GM19397 (cell line): ENCODE measurements at regions not wholly inside any gene's neighbourhood (a gene's known extent, or its start where the extent isn't known, plus 50 kb on each side); places are given as distances from the start of the nearest gene placed in this dataset.

Source experiments
- ATAC-seq: cut with Tn5 transposase; IDR thresholded peaks from one replicate; pipeline ENCODE4 v1.9.1; 2021; ENCODE audit warnings: mild to moderate bottlenecking, moderate library complexity; ENCODE audit not compliant: unreplicated experiment

GRCh38 chr10:78504181-78504580 lies 470.5 kb downstream of the RPS24 start:
- ATAC-seq, result no peak

- ATAC-seq, result no peak
Measured at GRCh38 chr10:78505657-78506056, 472.0 kb downstream of the RPS24 start.

GRCh38 chr10:78506614-78507013 lies 473.0 kb downstream of the RPS24 start:
- ATAC-seq, result no peak

GRCh38 chr10:78507510-78508160 lies 474.0 kb downstream of the RPS24 start:
- ATAC-seq, result no peak

GRCh38 chr10:78508955-78509748 lies 475.5 kb downstream of the RPS24 start:
- no peak for ATAC-seq

- no peak for ATAC-seq
Measured at GRCh38 chr10:78510566-78511323, 477.1 kb downstream of the RPS24 start.

GRCh38 chr10:78511324-78512204 lies 477.9 kb downstream of the RPS24 start:
- ATAC-seq, result no peak

GRCh38 chr10:78512205-78512550 lies 478.5 kb downstream of the RPS24 start:
- no peak for ATAC-seq

GRCh38 chr10:78513330-78513729 lies 479.7 kb downstream of the RPS24 start:
- ATAC-seq, result no peak

- ATAC-seq, result no peak
Measured at GRCh38 chr10:78513986-78514385, 480.3 kb downstream of the RPS24 start.

- ATAC-seq, result no peak
Measured at GRCh38 chr10:78514459-78514858, 480.8 kb downstream of the RPS24 start.

GRCh38 chr10:78515038-78515872 lies 481.6 kb downstream of the RPS24 start:
- no peak for ATAC-seq

GRCh38 chr10:78515873-78516153 lies 482.1 kb downstream of the RPS24 start:
- ATAC-seq, result no peak

- no peak for ATAC-seq
Measured at GRCh38 chr10:78516236-78516635, 482.6 kb downstream of the RPS24 start.

GRCh38 chr10:78516756-78517155 lies 483.1 kb downstream of the RPS24 start:
- no peak for ATAC-seq

- no peak for ATAC-seq
Measured at GRCh38 chr10:78518224-78518623, 484.6 kb downstream of the RPS24 start.

GRCh38 chr10:78520737-78521430 lies 487.2 kb downstream of the RPS24 start:
- ATAC-seq, result no peak

- ATAC-seq, result no peak
Measured at GRCh38 chr10:78523453-78523852, 489.8 kb downstream of the RPS24 start.

- no peak for ATAC-seq
Measured at GRCh38 chr10:78524342-78524741, 490.7 kb downstream of the RPS24 start.

GRCh38 chr10:78524941-78525340 lies 491.3 kb downstream of the RPS24 start:
- no peak for ATAC-seq
